ENCODE measurements at regions not wholly inside any gene's neighbourhood (a gene's known extent, or its start where the extent isn't known, plus 50 kb on each side); places are given as distances from the start of the nearest gene placed in this dataset.

DNA sequence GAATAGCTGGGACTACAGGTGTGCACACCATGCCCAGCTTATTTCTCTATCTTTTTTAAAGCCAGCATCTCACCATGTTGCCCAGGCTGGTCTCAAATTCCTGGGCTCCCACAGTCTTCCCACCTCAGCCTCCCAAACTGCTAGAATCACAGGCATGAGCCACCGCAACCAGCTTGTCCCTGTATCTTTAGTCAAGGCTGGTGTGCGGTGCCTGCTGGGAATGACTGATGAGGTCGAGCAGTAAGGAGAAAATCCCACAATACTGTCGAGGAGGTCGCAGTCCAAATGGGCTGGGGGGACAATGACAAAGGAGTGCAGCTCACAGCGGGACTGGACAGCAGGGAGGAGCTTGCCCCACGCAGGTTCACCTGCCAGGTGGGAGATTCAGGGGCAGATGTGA, 50.2 kb upstream of the CALN1 start:
- no peak for ATAC-seq (replicated peaks; ENCODE audit: extremely low read depth, poor library complexity, severe bottlenecking)
- Mint-ChIP-seq H3K4me3 (no peak overlapping the region), H3K27me3 (peaks cover 12% of the 10 kb centered on the region), H3K36me3 (ENCODE audit: insufficient read depth) (no peaks in the 10 kb centered on the region), H3K9me3 (no peaks in the 10 kb centered on the region), H3K4me1 (no peaks in the 10 kb centered on the region), H3K27ac (ENCODE audit: low read depth) (no peak overlapping the region)
- no peak for DNase-seq (ENCODE audit: low spot score in 2 of 2)
